ENCODE measurements at regions not wholly inside any gene's neighbourhood (a gene's known extent, or its start where the extent isn't known, plus 50 kb on each side); places are given as distances from the start of the nearest gene placed in this dataset.

DNA sequence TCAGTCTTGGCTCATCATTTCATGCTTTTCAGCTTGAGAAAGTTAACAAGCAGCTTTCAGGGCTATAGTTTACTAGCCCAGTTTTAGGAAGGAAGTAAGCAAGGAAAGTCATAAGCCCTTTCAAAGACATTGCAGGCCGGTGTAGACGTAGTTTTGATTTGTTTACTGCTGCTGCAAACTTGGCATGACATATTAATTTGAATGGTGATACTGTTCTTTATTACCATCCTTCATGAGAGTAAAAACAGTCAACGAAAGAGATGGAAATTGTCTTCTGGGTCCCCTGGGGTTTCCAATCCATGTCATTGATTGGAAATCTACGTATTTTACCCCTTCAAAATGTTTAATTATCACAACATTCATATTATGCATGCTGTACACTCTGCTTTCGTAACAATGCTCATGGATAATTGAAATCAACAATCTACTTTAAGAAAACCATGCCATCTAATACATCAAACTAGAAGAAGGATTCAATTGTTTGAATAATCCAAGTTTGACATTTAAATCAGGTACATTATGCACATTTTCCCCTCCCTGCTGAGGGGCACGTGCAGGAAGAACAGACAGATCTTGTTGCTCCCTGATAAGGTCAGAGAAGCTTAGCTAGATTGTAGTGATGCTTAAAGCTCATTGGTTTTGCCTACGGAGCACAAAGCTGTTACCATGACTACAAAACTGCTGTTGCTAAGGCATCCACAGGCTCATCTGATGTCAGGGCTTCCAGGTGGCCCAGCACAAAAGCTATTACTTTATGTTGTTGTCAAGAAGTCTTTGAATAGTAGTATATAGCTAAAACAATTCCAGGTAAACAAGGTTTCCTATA, 139.9 kb upstream of the PRLR start:
- ATAC-seq, result no peak
- Mint-ChIP-seq H3K27me3 (peaks cover 2 to 18% (median 6%) of the 10 kb centered on the region in 5 donors), H3K36me3 (no peaks in the 10 kb centered on the region), H3K4me3 (no peak overlapping the region), H3K9me3 (no peaks in the 10 kb centered on the region), H3K4me1 (no peaks in the 10 kb centered on the region), H3K27ac (no peak overlapping the region)
- DNase-seq, result no peak
- POLR2A ChIA-PET, result no interaction called here

GRCh38 chr5:35367526-35367925, 137.2 kb upstream of the PRLR start:
- Mint-ChIP-seq H3K4me1 (no peaks in the 10 kb centered on the region), H3K9me3 (peaks cover 0 to 3% (median 0%) of the 10 kb centered on the region in 9 donors), H3K36me3 (no peaks in the 10 kb centered on the region), H3K27ac (no peak overlapping the region), H3K4me3 (no peak overlapping the region), H3K27me3 (peaks cover 4 to 15% (median 8%) of the 10 kb centered on the region in 5 donors)
- ATAC-seq (no peak), DNase-seq (no peak)
- POLR2A ChIA-PET, result no interaction called here

DNA sequence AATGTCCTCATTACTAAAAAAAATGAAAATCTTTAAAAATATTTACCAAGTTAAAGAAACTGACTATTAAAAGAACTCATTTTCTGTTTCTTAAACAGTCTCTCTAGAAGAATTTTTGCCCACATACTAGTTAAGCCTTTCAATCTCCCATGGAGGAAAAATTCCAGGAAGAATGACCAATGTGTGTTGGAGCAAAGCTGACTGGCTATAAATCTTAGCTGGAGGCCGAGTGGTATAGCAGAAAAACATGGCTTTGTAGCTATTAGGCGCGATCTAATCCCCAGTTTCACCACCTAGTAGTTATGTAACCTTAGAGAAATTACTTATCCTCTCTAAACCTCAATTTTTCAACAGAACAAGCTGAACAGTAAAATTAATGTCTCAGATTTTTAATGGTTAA, 135.5 kb upstream of the PRLR start:
- POLR2A ChIA-PET, result no interaction called here
- Mint-ChIP-seq H3K36me3 (no peaks in the 10 kb centered on the region), H3K27ac (no peak overlapping the region), H3K9me3 (peaks cover 0 to 3% (median 0%) of the 10 kb centered on the region in 9 donors), H3K4me3 (no peak overlapping the region), H3K4me1 (no peaks in the 10 kb centered on the region), H3K27me3 (peaks cover 3 to 20% (median 8%) of the 10 kb centered on the region in 5 donors)
- DNase-seq (no peak), ATAC-seq (no peak)

DNA sequence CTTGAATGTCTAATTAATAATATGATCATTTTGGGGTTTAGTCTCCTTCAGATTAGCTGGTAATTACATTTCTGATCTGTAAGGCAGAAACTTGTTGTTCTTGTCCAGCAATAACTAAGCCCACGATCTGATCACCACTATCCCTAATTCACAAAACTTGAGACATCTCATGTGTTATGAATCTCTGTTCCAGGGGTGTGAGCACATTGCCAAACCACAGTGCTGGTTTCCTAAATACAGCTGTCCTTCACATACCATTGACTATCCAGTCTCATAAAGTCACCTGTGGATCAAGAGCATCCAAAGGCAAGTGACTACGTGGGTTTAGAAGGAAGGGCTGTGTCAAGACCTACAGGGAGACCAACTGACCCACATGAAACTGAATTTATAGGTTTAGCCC, 134.1 kb upstream of the PRLR start:
- Mint-ChIP-seq H3K27me3 (peaks cover 5 to 34% (median 7%) of the 10 kb centered on the region in 5 donors), H3K27ac (no peak overlapping the region), H3K36me3 (no peaks in the 10 kb centered on the region), H3K9me3 (peaks cover 0 to 3% (median 0%) of the 10 kb centered on the region in 9 donors), H3K4me3 (no peak overlapping the region), H3K4me1 (no peaks in the 10 kb centered on the region)
- DNase-seq (no peak), ATAC-seq (no peak)
- POLR2A ChIA-PET, result no interaction called here

- H3K27me3 Mint-ChIP-seq, result peaks cover 3 to 34% (median 7%) of the 10 kb centered on the region in 5 donors
- no peak overlapping the region for H3K4me3 Mint-ChIP-seq
- H3K36me3 Mint-ChIP-seq, result no peaks in the 10 kb centered on the region
- no peak overlapping the region for H3K27ac Mint-ChIP-seq
- POLR2A ChIA-PET, result no interaction called here
- no peak for ATAC-seq
- H3K9me3 Mint-ChIP-seq, result peaks cover 0 to 3% (median 0%) of the 10 kb centered on the region in 9 donors
- H3K4me1 Mint-ChIP-seq, result no peaks in the 10 kb centered on the region
- no peak for DNase-seq
Observed at GRCh38 chr5:35363387-35363965, 133.2 kb upstream of the PRLR start.

GRCh38 chr5:35362772-35363171, 132.5 kb upstream of the PRLR start:
- no peak for ATAC-seq
- H3K4me1 Mint-ChIP-seq, result no peaks in the 10 kb centered on the region
- H3K27ac Mint-ChIP-seq, result no peak overlapping the region
- H3K9me3 Mint-ChIP-seq, result peaks cover 0 to 3% (median 0%) of the 10 kb centered on the region in 9 donors
- no peak for DNase-seq
- peaks cover 3 to 34% (median 7%) of the 10 kb centered on the region in 5 donors for H3K27me3 Mint-ChIP-seq
- H3K4me3 Mint-ChIP-seq, result no peak overlapping the region
- no peaks in the 10 kb centered on the region for H3K36me3 Mint-ChIP-seq
- POLR2A ChIA-PET, result no interaction called here

GRCh38 chr5:35360671-35361070, 130.4 kb upstream of the PRLR start:
- no peak for ATAC-seq
- Mint-ChIP-seq H3K27ac (no peak overlapping the region), H3K4me3 (no peak overlapping the region), H3K36me3 (peaks cover 0 to 4% (median 0%) of the 10 kb centered on the region in 3 donors), H3K4me1 (no peaks in the 10 kb centered on the region), H3K9me3 (peaks cover 0 to 6% (median 0%) of the 10 kb centered on the region in 9 donors), H3K27me3 (peaks cover 3 to 38% (median 8%) of the 10 kb centered on the region in 5 donors)
- POLR2A ChIA-PET, result no interaction called here
- DNase-seq, result no peak

- no peak overlapping the region for H3K27ac Mint-ChIP-seq
- H3K27me3 Mint-ChIP-seq, result peaks cover 3 to 38% (median 11%) of the 10 kb centered on the region in 5 donors
- POLR2A ChIA-PET, result no interaction called here
- H3K9me3 Mint-ChIP-seq, result peaks cover 0 to 10% (median 2%) of the 10 kb centered on the region in 9 donors
- no peaks in the 10 kb centered on the region for H3K4me1 Mint-ChIP-seq
- peaks cover 0 to 8% (median 0%) of the 10 kb centered on the region in 3 donors for H3K36me3 Mint-ChIP-seq
- no peak for ATAC-seq
- no peak overlapping the region for H3K4me3 Mint-ChIP-seq
- no peak for DNase-seq
Observed at GRCh38 chr5:35359859-35360258, 129.6 kb upstream of the PRLR start.

GRCh38 chr5:35357973-35358372, 127.7 kb upstream of the PRLR start:
- POLR2A ChIA-PET, result no interaction called here
- Mint-ChIP-seq H3K4me1 (no peaks in the 10 kb centered on the region), H3K27me3 (peaks cover 3 to 36% (median 11%) of the 10 kb centered on the region in 5 donors), H3K9me3 (peaks cover 0 to 18% (median 6%) of the 10 kb centered on the region in 9 donors), H3K27ac (no peak overlapping the region), H3K4me3 (no peak overlapping the region), H3K36me3 (peaks cover 0 to 8% (median 0%) of the 10 kb centered on the region in 3 donors)
- DNase-seq (no peak), ATAC-seq (no peak)

GRCh38 chr5:35356725-35357124, 126.4 kb upstream of the PRLR start:
- Mint-ChIP-seq H3K9me3 (peaks cover 6 to 30% (median 14%) of the 10 kb centered on the region in 9 donors), H3K27me3 (peaks cover 0 to 27% (median 6%) of the 10 kb centered on the region in 5 donors), H3K36me3 (peaks cover 0 to 15% (median 0%) of the 10 kb centered on the region in 3 donors), H3K4me3 (no peak overlapping the region), H3K27ac (no peak overlapping the region), H3K4me1 (no peaks in the 10 kb centered on the region)
- POLR2A ChIA-PET, result no interaction called here
- DNase-seq, result no peak
- no peak for ATAC-seq

DNA sequence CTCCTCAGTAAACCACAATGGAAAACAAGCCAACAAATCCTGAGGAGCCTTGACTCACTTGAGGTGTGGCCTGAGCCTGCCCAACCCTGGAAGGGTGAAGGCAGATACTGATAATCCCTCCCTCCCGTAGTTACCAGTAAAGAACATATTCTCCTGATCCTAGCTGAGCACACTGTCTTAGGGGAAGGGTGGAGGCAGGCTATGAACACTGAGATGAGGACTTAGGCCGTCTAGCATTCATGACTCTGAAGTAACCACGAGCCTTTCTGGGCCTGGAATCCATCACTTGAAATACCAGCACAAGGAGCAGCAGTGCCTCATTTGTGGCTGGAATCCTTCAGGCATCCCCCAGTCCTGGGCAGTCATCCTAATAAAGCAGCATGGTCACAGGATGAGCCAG, 124.5 kb upstream of the PRLR start:
- Mint-ChIP-seq H3K36me3 (peaks cover 0 to 23% (median 0%) of the 10 kb centered on the region in 3 donors), H3K27me3 (peaks cover 0 to 16% (median 6%) of the 10 kb centered on the region in 5 donors), H3K4me3 (no peak overlapping the region), H3K27ac (no peak overlapping the region), H3K9me3 (peaks cover 12 to 50% (median 28%) of the 10 kb centered on the region in 9 donors), H3K4me1 (no peaks in the 10 kb centered on the region)
- DNase-seq, result no peak
- no peak for ATAC-seq
- POLR2A ChIA-PET, result no interaction called here

DNA sequence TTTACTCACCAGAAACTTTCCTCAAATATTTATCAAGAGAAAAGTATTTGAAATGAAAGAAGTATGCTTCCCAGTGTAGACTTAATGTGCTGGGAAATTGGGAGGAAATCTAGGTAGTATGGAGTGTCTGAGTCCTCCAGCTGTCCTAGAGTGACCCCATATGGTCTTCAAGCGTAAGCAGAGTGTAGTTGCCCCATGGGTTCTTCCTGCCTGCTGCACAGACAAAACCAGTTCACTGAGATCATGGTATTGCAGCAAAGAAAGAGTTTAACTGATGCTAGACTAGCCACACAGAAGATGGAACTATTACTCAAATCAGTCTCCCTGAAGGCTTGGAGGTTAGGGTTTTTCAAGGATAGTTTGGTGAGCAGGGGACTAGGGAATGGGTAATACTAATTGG, 114.9 kb upstream of the PRLR start:
- no peak for DNase-seq
- H3K27me3 Mint-ChIP-seq, result peaks cover 0 to 5% (median 2%) of the 10 kb centered on the region in 5 donors
- POLR2A ChIA-PET, result no interaction called here
- H3K9me3 Mint-ChIP-seq, result peaks cover 6 to 23% (median 16%) of the 10 kb centered on the region in 9 donors
- no peak overlapping the region for H3K27ac Mint-ChIP-seq
- H3K4me3 Mint-ChIP-seq, result no peak overlapping the region
- H3K4me1 Mint-ChIP-seq, result no peaks in the 10 kb centered on the region
- H3K36me3 Mint-ChIP-seq, result peaks cover 0 to 4% (median 0%) of the 10 kb centered on the region in 3 donors
- ATAC-seq, result no peak

DNA sequence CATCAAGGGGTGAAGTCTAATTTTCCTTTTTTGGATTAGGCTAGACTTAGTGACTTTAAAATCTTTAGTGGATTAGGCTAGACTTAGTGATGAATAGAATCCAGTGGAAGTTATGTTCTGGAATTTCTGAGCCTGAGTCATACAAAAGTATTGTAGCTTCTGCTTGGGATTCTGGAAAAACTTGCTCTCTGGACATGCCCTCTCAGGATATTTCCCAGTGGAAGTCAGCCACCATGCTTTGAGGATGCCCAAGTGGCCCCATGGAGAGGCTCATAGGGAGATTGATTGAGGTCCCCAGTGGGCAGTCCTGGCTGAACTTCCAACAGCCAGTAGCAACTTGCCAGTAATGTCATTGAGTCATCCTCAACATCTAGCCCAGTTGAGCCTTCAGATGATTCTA, 112.4 kb upstream of the PRLR start:
- Mint-ChIP-seq H3K36me3 (peaks cover 0 to 4% (median 0%) of the 10 kb centered on the region in 3 donors), H3K4me3 (no peak overlapping the region), H3K9me3 (peaks cover 0 to 14% (median 10%) of the 10 kb centered on the region in 9 donors), H3K27ac (no peak overlapping the region), H3K27me3 (peaks cover 0 to 11% (median 6%) of the 10 kb centered on the region in 5 donors), H3K4me1 (no peaks in the 10 kb centered on the region)
- POLR2A ChIA-PET, result no interaction called here
- no peak for DNase-seq
- no peak for ATAC-seq
